Activated CD4-positive, alpha-beta T cell treated with anti-CD3 and anti-CD28 coated beads for 24 hours (primary cell): ENCODE measurements at regions not wholly inside any gene's neighbourhood (a gene's known extent, or its start where the extent isn't known, plus 50 kb on each side); places are given as distances from the start of the nearest gene placed in this dataset.
"Not testable (repeated sequence)": the region's sequence is repeated elsewhere in the genome, so short reads cannot be mapped to it uniquely, and the experiment has no call there.

ENCODE experiments used
- DNase-seq, 2 donors: peaks; one replicate each; pipeline ENCODE4 v3.0.0-alpha.2; 2020; ENCODE audit warnings: low read depth in 2 of 2

- no peak for DNase-seq
Observed at GRCh38 chr2:83386549-83386948, 1072.5 kb downstream of the SUCLG1 start.

DNA sequence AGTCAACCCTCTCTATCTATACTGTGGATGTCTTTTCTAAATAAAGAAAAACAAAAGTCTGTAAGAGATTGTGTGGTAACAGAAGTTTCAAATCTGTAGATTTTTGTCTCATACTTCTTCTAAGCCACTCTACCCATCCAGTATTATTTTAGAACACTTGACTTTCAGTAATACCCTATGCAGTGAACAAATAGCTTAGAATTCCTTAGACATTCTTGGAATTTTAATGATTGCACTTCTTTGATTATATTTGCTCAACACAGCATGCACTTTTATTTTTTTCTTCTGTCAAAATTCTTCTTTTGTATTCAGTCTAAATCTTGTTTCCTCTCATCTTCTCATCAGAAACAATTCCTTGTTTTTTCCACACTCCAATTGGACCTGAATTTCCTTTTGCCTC, 1080.2 kb downstream of the SUCLG1 start:
- DNase-seq, result no peak

GRCh38 chr2:83376731-83377130, 1082.3 kb downstream of the SUCLG1 start:
- no peak for DNase-seq

DNA sequence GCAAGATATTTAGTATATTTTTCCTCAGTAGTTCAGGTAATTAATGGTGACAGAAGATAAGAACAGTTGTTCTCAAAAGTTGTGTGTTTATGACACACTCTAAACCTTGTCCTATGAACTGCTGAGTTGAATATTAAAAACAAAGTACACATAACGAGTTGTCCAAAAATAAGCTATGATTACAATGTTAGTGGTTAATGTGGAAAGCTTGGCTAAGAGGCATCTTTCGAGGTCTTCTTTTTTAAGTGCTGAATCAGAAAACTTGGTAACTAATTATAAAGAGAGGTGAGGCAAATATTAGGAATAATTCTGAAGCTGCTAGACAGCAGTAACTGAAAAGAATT, 1088.7 kb downstream of the SUCLG1 start:
- DNase-seq, result no peak

GRCh38 chr2:83369601-83370418, 1089.3 kb downstream of the SUCLG1 start:
- DNase-seq, result no peak

- no peak for DNase-seq
Observed at GRCh38 chr2:83368916-83369315, 1090.2 kb downstream of the SUCLG1 start.

- DNase-seq, result no peak
Observed at GRCh38 chr2:83368461-83368860, 1090.6 kb downstream of the SUCLG1 start.

DNA sequence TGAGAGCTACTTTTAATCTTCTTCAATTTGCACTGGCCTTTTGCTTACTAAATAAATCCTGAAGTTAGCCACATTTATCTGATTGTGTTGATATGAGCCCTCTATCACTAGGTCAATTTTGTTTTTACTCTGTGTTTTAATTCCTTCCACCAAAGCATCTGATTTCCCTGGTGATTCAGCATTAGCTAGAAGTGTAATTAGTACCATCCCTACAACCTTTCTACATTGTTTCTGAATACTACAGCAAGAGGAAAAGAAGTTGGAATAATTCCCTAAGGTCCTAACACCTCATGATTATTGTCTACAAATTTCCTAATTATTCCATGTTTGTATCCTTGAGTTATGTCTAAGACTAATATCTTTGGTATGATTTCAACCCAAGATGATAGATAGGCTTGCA, 1093.6 kb downstream of the SUCLG1 start:
- DNase-seq, result no peak

- no peak for DNase-seq
Observed at GRCh38 chr2:83364264-83364663, 1094.8 kb downstream of the SUCLG1 start.

GRCh38 chr2:83363138-83363537, 1095.9 kb downstream of the SUCLG1 start:
- not testable (repeated sequence) for DNase-seq

DNA sequence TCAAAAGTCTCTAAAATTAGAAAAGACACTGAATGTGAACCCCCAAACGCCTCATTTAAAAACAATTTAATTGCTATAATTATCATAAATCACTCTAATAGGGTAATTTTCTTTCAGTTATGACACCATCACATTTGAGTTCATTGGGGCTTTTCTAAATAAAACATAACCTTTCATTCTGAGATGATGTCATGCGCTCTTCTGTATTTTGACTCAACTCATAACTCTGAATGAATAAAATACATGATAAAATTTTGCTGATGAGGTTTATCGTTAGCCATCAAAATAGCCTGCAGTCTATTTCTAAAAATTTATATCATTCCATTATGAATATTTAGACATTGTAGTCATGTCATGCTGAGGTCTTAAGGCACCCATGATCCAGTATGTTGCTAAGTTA, 1099.7 kb downstream of the SUCLG1 start:
- DNase-seq, result no peak

DNA sequence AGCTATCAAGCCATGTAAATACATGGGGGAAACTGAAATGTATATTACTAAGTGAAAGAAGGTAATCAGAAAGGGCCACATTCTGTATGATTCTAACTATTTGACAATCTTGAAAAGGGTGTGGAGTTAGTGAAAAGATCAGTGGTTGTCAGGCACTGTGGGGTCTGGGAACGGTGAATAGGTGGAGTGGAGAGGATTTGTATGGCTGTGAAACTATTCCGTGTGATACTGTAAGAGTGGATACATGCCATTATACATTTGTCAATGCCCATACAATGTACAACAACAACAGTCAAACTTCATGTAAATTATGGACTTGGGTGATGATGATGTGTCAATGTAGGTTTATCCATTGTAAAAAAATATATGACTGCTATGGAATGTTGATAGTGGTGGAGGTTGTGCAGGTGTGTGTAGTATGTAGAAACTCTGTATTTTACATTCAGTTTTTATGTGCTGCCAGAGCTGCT, 1116.2 kb downstream of the SUCLG1 start:
- no peak for DNase-seq

DNA sequence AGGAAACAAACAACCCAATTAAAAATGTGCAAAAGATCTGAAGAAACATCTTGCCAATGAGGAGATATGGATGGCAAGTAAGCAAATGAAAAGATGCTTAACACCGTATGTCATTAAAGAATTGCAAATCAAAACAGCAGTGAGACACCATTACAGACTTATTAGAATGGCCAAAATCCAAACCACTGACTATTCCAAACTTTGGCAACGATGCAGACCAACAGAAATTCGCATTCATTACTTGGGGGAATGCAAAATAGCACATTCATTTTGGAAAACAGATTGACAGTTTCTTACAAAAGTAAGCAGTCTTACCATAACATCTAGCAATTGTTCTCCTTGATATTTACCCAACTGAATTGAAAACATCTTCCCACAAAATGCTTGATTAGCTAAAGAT, 1118.7 kb downstream of the SUCLG1 start:
- no peak for DNase-seq

DNA sequence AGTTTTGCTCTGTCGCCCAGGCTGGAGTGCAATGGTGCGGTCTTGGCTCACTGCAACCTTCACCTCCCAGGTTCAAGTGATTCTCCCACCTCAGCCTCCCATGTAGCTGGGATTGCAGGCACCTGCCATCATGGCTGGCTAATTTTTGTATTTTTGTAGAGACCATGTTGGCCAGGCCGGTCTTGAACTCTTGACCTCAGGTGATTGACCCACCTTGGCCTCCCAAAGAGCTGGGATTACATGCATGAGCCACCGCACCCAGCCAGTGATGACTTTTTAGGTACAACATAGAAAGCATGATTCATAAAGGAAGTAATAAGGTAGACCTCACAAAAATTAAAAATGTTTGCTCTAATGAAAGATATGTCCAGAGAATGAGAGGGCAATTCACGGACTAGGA, 1119.1 kb downstream of the SUCLG1 start:
- not testable (repeated sequence) for DNase-seq

GRCh38 chr2:83331810-83332209, 1127.3 kb downstream of the SUCLG1 start:
- no peak for DNase-seq

DNA sequence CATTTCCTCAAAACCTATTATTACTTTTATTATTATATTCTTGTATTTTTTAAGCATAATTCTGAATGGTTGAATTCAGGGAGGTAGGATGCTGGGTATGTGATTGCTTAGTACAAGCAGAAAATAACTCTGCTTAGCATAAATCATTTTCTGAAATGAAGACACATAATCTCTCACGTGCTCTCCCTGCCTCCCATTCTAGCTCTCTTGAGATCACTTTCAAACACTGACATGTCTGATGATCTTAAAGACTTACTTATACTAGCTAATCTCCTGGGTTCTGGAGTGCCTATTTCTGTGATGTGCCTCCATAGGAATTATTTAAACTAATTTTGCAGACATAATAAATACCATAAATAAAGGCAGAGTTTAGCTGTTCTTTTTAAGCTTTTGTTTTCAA, 1136.0 kb downstream of the SUCLG1 start:
- no peak for DNase-seq

GRCh38 chr2:83320053-83320452, 1139.0 kb downstream of the SUCLG1 start:
- no peak for DNase-seq

DNA sequence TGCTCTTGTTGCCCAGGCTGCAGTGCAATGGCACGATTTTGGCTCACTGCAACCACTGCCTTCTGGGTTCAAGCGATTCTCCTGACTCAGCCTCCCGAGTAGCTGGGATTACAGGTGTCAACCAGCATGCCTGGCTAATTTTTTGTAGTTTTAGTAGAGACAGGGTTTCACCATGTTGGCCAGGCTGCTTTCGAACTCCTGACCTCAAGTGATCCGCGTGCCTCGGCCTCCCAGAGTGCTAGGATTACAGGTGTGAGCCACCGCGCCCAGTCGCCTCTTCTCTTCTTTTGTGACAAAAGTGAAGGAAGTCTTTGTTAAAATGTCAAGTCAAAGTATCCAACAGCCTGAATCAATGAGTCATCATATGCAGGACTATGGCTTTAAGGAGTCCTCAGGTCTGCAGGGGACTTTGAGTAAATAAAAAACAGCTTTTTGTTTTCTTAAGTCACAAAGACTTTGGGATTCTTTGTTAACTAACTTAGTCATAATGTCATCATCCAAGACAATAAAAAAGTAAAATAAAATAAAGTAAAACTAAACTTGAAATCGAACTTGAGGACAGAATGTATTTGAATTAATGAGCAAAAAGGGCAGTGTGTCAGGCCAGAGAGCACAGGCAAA, 1153.2 kb downstream of the SUCLG1 start:
- no peak for DNase-seq

- DNase-seq, result no peak
Observed at GRCh38 chr2:83291083-83291482, 1168.0 kb downstream of the SUCLG1 start.

- DNase-seq, result no peak
Observed at GRCh38 chr2:83282841-83283240, 1176.2 kb downstream of the SUCLG1 start.

- no peak for DNase-seq
Observed at GRCh38 chr2:83282043-83282795, 1176.9 kb downstream of the SUCLG1 start.

DNA sequence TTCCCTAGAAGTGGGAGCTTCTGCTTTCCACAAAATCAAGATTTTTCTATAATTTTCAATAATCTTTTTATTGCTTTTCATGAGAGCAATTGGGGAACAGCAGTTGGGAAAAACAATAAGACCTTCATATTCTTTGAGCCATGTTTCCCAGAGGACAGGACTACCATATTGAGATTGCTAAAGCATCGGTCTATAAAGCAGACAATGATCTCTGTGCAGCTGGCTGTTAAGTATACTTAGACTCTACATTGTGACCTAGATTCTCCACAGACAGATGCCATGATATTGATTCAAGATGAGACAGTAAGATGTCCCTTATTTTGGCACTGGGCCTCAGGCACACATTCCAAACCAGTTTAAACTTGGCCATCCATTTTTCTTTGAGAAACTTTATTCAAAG, 1178.7 kb downstream of the SUCLG1 start:
- no peak for DNase-seq

DNA sequence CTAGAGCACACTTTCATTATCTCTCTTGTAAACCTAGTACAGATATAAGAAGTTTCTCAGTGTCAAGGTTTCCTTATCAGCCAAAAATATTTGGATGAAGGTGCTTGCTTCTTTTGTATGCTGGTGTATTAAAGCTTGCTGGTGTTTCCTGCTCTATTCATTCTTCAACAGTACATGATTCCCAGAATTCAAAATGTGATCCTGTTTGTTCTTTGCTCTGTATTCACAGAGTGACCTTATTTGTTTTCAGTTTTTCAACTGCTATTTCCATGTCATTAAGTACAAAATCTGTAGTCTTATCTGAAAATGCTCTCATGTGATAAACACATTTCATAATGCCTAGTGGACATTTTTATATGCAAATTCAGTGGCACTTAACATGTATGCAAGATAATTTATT, 1185.8 kb downstream of the SUCLG1 start:
- DNase-seq, result no peak
